Small intestine (tissue), 7 donors: ENCODE measurements at regions not wholly inside any gene's neighbourhood (a gene's known extent, or its start where the extent isn't known, plus 50 kb on each side); places are given as distances from the start of the nearest gene placed in this dataset.

Experiments
- DNase-seq, 2 donors: peaks; one replicate each; pipeline versions ENCODE4 v3.0.0 to v3.0.0-alpha.2; 2013
- FAIRE-seq: peaks from 2 replicates; lab custom pipeline; 2012; peaks lifted over from hg19 to GRCh38; lab: Jason Lieb, UNC
- H3K27ac ChIP-seq, 3 donors: one replicate each; pipeline ENCODE4 v1.5.1; 2013; ENCODE audit warnings: low read length in 2 of 3, mild to moderate bottlenecking in 2 of 3, control low read depth in 1 of 3, inconsistent platforms in 1 of 3, low read depth in 1 of 3, moderate library complexity in 1 of 3
- H3K27me3 ChIP-seq, 3 donors: one replicate each; pipeline ENCODE4 v1.6.1; 2013; ENCODE audit warnings: low read length in 3 of 3, inconsistent platforms in 1 of 3; ENCODE audit not compliant: control insufficient read depth in 3 of 3, insufficient read depth in 3 of 3
- H3K36me3 ChIP-seq, 3 donors: one replicate each; pipeline ENCODE4 v1.6.1; 2013; ENCODE audit warnings: low read length in 3 of 3, inconsistent platforms in 1 of 3, low read depth in 1 of 3, mild to moderate bottlenecking in 1 of 3, moderate library complexity in 1 of 3; ENCODE audit not compliant: control insufficient read depth in 3 of 3, insufficient read depth in 2 of 3
- H3K4me1 ChIP-seq, 3 donors: one replicate each; pipeline ENCODE4 v1.6.1; 2013; ENCODE audit warnings: low read length in 2 of 3, inconsistent platforms in 1 of 3, low read depth in 1 of 3, mild to moderate bottlenecking in 1 of 3, moderate library complexity in 1 of 3; ENCODE audit not compliant: control insufficient read depth in 3 of 3, insufficient read depth in 2 of 3
- H3K4me3 ChIP-seq, 3 donors: one replicate each; pipeline ENCODE4 v1.5.1; 2013; ENCODE audit warnings: low read length in 3 of 3, control low read depth in 1 of 3, inconsistent platforms in 1 of 3, low read depth in 1 of 3, mild to moderate bottlenecking in 1 of 3, moderate library complexity in 1 of 3
- H3K9me3 ChIP-seq, 2 donors: one replicate each; pipeline ENCODE4 v1.6.1; 2013; ENCODE audit warnings: low read depth in 1 of 2, low read length in 1 of 2; ENCODE audit not compliant: control insufficient read depth in 2 of 2, insufficient read depth in 1 of 2
- WGBS, 3 donors: extraction: QIAGEN DNeasy Blood & Tissue Kit; methylation state at CpG; one replicate each; pipeline ENCODE4 v1.1.7; 2013; 5-methylcytosine and 5-hydroxymethylcytosine counted together
- donor health status: healthy with polysubstance abuse.
- donor health status: control.
- donor health status: control.
- donor health status: Bipolar disorder and iron deficiency.
- donor health status: healthy.

DNA sequence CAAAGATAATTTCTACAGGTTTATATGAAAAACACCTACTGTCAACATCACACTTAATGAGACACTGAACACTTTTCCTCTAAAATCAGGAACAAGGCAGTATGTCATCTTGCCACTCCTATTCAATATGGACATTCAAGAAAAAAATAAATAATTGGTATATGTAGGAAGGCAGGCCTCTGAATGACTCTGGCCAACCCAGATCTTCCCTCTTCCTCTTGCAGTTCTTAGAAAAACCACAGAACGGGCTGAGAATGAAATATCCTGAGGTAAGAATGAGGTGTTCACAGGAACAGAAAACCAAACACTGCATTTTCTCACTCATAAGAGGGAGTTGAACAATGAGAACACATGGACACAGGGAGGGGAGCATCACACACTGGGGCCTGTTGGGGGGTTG is 1207.2 kb upstream of the CITED2 start:
- Histone ChIP-seq H3K4me3 (no peak overlapping the region), H3K36me3 (no peaks in the 10 kb centered on the region), H3K4me1 (no peaks in the 10 kb centered on the region), H3K9me3 (no peaks in the 10 kb centered on the region), H3K27me3 (no peaks in the 10 kb centered on the region), H3K27ac (no peak overlapping the region)
- 58 to 84% (median 83%) methylated on average over 1 of the region's 1 CpG for WGBS, 3 donors
- FAIRE-seq (no peak), DNase-seq (no peak)

DNA sequence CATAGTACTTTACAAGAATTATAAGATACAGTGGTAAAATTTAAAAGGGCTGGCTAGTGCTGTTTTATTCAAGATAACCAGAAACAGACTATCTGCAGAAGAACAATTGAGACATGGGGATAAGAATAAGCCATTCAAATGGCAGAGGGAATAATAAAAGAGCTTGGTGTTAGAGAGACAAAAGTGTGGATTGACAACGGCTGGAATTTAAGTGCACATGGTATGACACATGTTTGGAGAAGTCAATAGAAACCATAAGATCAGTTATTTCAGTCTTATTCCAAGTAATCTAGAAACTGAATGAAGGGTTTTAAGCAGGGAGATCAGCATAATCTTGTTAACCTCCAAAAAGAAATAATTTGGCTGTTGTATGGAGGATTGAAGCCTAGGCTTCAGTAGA is 1205.5 kb upstream of the CITED2 start:
- no peaks in the 10 kb centered on the region for H3K27me3 ChIP-seq
- H3K9me3 ChIP-seq = no peaks in the 10 kb centered on the region
- no peaks in the 10 kb centered on the region for H3K36me3 ChIP-seq
- no peaks in the 10 kb centered on the region for H3K4me1 ChIP-seq
- DNase-seq = no peak
- no peak overlapping the region for H3K4me3 ChIP-seq
- FAIRE-seq = no peak
- no peak overlapping the region for H3K27ac ChIP-seq
- WGBS, 3 donors = 90 to 96% (median 92%) methylated on average over 1 of the region's 1 CpG

DNA sequence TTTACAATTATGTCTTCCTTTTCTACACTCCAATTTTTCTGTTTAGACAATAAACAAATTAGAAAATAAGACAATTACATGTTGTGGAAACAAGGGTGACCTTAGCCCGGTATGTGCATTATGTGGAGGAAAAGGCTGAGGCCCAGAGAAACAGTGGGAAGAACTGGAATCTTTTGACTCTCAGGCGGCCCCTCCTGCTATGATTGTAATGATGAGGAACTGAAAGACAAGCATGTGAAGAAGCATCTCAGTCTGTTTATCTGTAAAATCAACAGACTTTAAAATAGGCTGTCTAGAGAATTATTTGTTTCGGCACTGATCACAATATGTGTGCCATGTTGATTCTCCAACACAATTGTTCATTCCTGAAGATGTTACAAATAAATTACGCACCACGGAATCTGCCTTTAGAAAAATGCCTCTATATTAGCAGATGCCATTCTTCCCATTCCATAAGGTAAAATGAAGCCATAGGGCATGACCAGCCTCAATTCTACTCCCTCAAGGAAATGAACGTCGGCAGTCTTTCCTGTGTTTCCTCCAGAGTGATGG is 1201.6 kb upstream of the CITED2 start:
- H3K9me3 ChIP-seq = no peaks in the 10 kb centered on the region
- FAIRE-seq (no peak), DNase-seq (no peak)
- no peak overlapping the region for H3K27ac ChIP-seq
- WGBS, 3 donors = 82 to 90% (median 89%) methylated on average over 7 of the region's 7 CpGs
- H3K36me3 ChIP-seq = no peaks in the 10 kb centered on the region
- H3K27me3 ChIP-seq = no peaks in the 10 kb centered on the region
- H3K4me1 ChIP-seq = no peaks in the 10 kb centered on the region
- H3K4me3 ChIP-seq = no peak overlapping the region

DNA sequence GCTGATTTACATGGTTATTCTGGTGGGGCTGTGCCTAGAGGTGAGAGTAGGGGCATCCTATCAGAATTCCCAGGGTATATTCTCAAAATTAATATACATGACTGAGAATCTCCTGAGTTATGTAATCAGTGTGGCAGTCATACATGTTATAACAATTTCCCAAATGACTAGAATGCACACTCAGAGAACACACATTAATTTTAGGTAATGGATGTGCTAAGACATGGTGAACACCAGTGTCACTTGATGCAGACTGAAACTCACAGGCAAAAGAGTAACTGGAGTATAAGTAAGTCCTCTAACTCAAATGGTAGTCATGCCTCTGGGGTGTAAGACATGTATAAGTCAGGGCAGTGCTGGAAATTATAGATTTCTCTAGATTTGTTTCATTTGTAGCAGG is 1198.4 kb upstream of the CITED2 start:
- no peak for FAIRE-seq
- Histone ChIP-seq H3K9me3 (peaks cover 0 to 2% of the 10 kb centered on the region in 2 donors), H3K36me3 (no peaks in the 10 kb centered on the region), H3K27ac (no peak overlapping the region), H3K4me3 (no peak overlapping the region), H3K27me3 (no peaks in the 10 kb centered on the region), H3K4me1 (no peaks in the 10 kb centered on the region)
- DNase-seq = no peak

DNA sequence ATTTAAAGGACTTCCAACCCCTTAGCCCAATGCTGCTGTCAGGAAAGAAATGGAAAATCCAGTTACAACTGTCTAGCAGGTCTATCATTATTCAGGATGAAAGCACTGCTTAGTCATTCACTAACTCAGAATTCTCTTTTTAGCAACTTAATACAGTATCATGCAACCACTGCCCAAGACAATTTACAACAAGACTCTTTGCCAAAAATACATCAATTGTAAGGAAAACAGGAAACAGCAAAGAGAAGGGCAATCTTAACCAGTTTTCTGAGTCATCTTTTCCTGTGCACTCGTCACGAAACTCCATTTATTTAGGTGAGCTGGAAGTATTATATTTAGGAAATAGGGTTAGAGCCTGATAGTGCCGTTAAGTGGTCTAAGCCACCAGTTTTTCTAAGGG is 1197.7 kb upstream of the CITED2 start:
- WGBS, 3 donors = 56 to 78% (median 74%) methylated on average over 3 of the region's 3 CpGs
- Histone ChIP-seq H3K36me3 (no peaks in the 10 kb centered on the region), H3K27me3 (no peaks in the 10 kb centered on the region), H3K27ac (no peak overlapping the region), H3K4me3 (no peak overlapping the region), H3K9me3 (peaks cover 0 to 2% of the 10 kb centered on the region in 2 donors), H3K4me1 (no peaks in the 10 kb centered on the region)
- DNase-seq = no peak
- no peak for FAIRE-seq

DNA sequence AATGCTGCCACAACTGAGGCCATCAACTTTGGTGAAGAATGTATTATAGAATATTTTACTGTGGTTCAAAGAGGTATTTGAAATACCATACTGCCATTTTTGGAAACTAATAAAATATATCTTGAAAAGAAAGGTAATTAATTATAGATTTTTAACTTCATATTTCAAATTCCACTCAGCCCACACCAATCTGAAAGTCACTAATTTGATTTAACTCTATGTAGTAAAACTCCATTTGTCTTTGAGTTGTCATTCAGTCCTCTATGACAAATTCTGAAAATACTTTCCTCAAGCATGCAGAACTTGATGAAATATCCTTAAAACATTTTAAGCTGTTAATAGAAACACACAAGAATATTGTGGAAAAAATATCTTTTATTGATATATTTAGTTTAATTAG is 1196.7 kb upstream of the CITED2 start:
- Histone ChIP-seq H3K4me3 (no peak overlapping the region), H3K4me1 (no peaks in the 10 kb centered on the region), H3K27ac (no peak overlapping the region), H3K9me3 (peaks cover 0 to 2% of the 10 kb centered on the region in 2 donors), H3K36me3 (no peaks in the 10 kb centered on the region), H3K27me3 (no peaks in the 10 kb centered on the region)
- no peak for DNase-seq
- FAIRE-seq = no peak

DNA sequence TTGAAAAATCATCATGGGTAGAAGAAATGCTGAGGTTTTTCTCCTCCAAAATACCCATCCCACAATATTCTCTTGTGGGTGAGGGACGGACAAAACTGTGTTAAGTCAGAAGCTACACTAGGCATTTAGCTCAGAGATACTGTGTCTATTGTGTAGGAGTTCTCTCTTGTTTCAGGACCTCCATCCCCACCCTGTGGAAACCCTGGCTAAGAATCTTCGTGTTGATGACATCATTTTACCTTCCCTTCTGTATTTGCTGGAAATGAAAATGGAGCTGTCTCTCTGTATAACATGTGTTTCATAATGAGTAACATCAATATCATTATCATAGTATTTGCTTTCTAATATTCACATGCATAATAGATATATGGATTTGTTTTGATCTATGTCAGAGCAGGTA is 1193.0 kb upstream of the CITED2 start:
- FAIRE-seq = no peak
- WGBS, 3 donors = 65 to 74% (median 70%) methylated on average over 2 of the region's 2 CpGs

DNA sequence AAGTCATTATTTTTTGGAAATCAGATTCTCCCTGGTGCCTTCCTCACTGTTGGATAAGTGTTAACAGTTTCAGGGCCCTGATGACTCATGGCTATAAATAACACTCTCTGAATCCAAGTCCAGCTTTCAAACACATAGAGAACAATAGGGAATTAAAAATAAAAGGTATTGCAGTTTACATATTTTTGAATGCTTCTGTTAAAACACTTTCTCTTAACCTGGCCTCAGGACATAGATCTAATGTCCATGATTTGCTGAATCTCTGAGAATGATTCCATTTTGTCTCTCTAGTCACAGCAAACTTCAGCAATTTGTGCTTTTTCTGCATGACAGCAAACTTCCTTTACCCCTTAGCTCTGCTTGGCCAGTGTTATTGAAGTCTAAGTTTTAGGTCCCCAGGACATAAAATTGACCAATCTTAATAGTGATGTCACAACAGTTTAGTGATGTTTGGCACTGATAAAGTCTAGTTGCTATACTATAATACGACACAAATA is 1192.4 kb upstream of the CITED2 start:
- Histone ChIP-seq H3K4me1 (no peaks in the 10 kb centered on the region), H3K9me3 (peaks cover 0 to 2% of the 10 kb centered on the region in 2 donors), H3K27me3 (no peaks in the 10 kb centered on the region), H3K27ac (no peak overlapping the region), H3K4me3 (no peak overlapping the region), H3K36me3 (no peaks in the 10 kb centered on the region)
- FAIRE-seq (no peak), DNase-seq (peak in 1 of 2 donors; percentile 10)
- WGBS, 3 donors = 65 to 89% (median 83%) methylated on average over 1 of the region's 1 CpG

More for the DNA sequence above, 1193.0 kb upstream of the CITED2 start:
- no peaks in the 10 kb centered on the region for H3K36me3 ChIP-seq
- H3K4me3 ChIP-seq = no peak overlapping the region
- H3K9me3 ChIP-seq = peaks cover 0 to 2% of the 10 kb centered on the region in 2 donors
- no peak overlapping the region for H3K27ac ChIP-seq
- no peak for DNase-seq
- no peaks in the 10 kb centered on the region for H3K4me1 ChIP-seq
- H3K27me3 ChIP-seq = no peaks in the 10 kb centered on the region

DNA sequence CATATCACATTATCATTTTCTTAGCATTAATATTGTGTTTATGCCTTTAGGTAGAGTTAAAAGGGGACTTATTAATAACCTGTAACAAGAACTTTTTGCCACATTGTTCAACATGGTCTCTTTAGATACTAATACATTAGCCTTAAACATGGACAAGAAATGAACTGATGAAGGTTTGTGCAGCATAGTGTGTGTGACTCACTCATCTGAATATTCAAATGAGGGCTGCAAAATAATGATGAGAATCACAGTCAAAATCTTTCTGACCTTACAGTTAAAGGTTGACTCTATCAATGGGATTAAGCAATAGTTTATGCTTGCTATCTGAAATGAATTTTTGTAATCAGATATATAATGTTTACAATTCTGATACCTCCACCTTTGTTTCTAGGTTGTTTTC is 1189.3 kb upstream of the CITED2 start:
- H3K27me3 ChIP-seq = no peaks in the 10 kb centered on the region
- H3K9me3 ChIP-seq = peaks cover 0 to under 1% of the 10 kb centered on the region in 2 donors
- H3K4me1 ChIP-seq = no peaks in the 10 kb centered on the region
- no peak overlapping the region for H3K27ac ChIP-seq
- DNase-seq = no peak
- no peaks in the 10 kb centered on the region for H3K36me3 ChIP-seq
- H3K4me3 ChIP-seq = no peak overlapping the region
- no peak for FAIRE-seq
